ENCODE measurements at regions not wholly inside any gene's neighbourhood (a gene's known extent, or its start where the extent isn't known, plus 50 kb on each side); places are given as distances from the start of the nearest gene placed in this dataset.

GRCh38 chr3:187961366-187961765, 192.6 kb upstream of the LPP start:
- no peak for TF ChIP-seq CTCF (IDR thresholded peaks at IDR 0.05; ENCODE audit: insufficient read depth in 1 of 2, low read depth in 1 of 2, low read length in 1 of 2, severe bottlenecking in 1 of 2, unreplicated experiment in 1 of 2)
- Mint-ChIP-seq H3K36me3 (ENCODE audit: insufficient read depth, unreplicated experiment) (no peaks in the 10 kb centered on the region), H3K4me1 (ENCODE audit: low read depth, unreplicated experiment) (no peaks in the 10 kb centered on the region), H3K9me3 (ENCODE audit: unreplicated experiment) (no peaks in the 10 kb centered on the region), H3K4me3 (ENCODE audit: unreplicated experiment) (no peak overlapping the region), H3K27ac (ENCODE audit: unreplicated experiment) (no peak overlapping the region), H3K27me3 (ENCODE audit: insufficient read depth, unreplicated experiment) (no peaks in the 10 kb centered on the region)
- Histone ChIP-seq H3K9me3 (no peaks in the 10 kb centered on the region), H3K4me1 (peaks cover 8% of the 10 kb centered on the region), H3K36me3 (ENCODE audit: control insufficient read depth, insufficient read depth, low read length) (no peaks in the 10 kb centered on the region), H3K4me3 (ENCODE audit: low read depth, low read length) (no peak overlapping the region), H3K27me3 (replicated peaks; ENCODE audit: control insufficient read depth, insufficient read depth, low read length) (no peaks in the 10 kb centered on the region)
- BruUV-seq (replicated peaks) = no TSS peak
- ChIA-PET CTCF (no interaction called here), POLR2A (no interaction called here)
- no peak for DNase-seq
- intact Hi-C loops (cut with micrococcal nuclease; ENCODE audit: unreplicated experiment) = no loop called here

GRCh38 chr3:187963003-187963676, 190.8 kb upstream of the LPP start:
- no peak overlapping the region for H3K27ac Mint-ChIP-seq (ENCODE audit: unreplicated experiment)
- POLR2A ChIA-PET = no interaction called here

GRCh38 chr3:187963677-187964385, 190.1 kb upstream of the LPP start:
- intact Hi-C loops (cut with micrococcal nuclease; ENCODE audit: unreplicated experiment) = no loop called here

More at GRCh38 chr3:187963003-187963676, 190.8 kb upstream of the LPP start:
- H3K4me1 ChIP-seq = peaks cover 8% of the 10 kb centered on the region
- H3K4me3 ChIP-seq (ENCODE audit: low read depth, low read length) = no peak overlapping the region
- intact Hi-C loops (cut with micrococcal nuclease; ENCODE audit: unreplicated experiment) = no loop called here
- no peaks in the 10 kb centered on the region for H3K27me3 Mint-ChIP-seq (ENCODE audit: insufficient read depth, unreplicated experiment)
- TF ChIP-seq CTCF (IDR thresholded peaks at IDR 0.05; ENCODE audit: insufficient read depth in 1 of 2, low read depth in 1 of 2, low read length in 1 of 2, severe bottlenecking in 1 of 2, unreplicated experiment in 1 of 2) = no peak
- no peaks in the 10 kb centered on the region for H3K36me3 Mint-ChIP-seq (ENCODE audit: insufficient read depth, unreplicated experiment)
- H3K4me1 Mint-ChIP-seq (ENCODE audit: low read depth, unreplicated experiment) = no peaks in the 10 kb centered on the region
- no peaks in the 10 kb centered on the region for H3K36me3 ChIP-seq (ENCODE audit: control insufficient read depth, insufficient read depth, low read length)
- CTCF ChIA-PET = no interaction called here
- no peaks in the 10 kb centered on the region for H3K27me3 ChIP-seq (replicated peaks; ENCODE audit: control insufficient read depth, insufficient read depth, low read length)
- no peak overlapping the region for H3K4me3 Mint-ChIP-seq (ENCODE audit: unreplicated experiment)
- no peak for DNase-seq
- no peaks in the 10 kb centered on the region for H3K9me3 Mint-ChIP-seq (ENCODE audit: unreplicated experiment)
- BruUV-seq (replicated peaks) = no TSS peak
- no peaks in the 10 kb centered on the region for H3K9me3 ChIP-seq

More at GRCh38 chr3:187963677-187964385, 190.1 kb upstream of the LPP start:
- no peaks in the 10 kb centered on the region for H3K27me3 ChIP-seq (replicated peaks; ENCODE audit: control insufficient read depth, insufficient read depth, low read length)
- no peak for DNase-seq
- TF ChIP-seq CTCF (IDR thresholded peaks at IDR 0.05; ENCODE audit: insufficient read depth in 1 of 2, low read depth in 1 of 2, low read length in 1 of 2, severe bottlenecking in 1 of 2, unreplicated experiment in 1 of 2) = no peak
- peaks cover 8% of the 10 kb centered on the region for H3K4me1 ChIP-seq
- BruUV-seq (replicated peaks) = no TSS peak
- Mint-ChIP-seq H3K27ac (ENCODE audit: unreplicated experiment) (no peak overlapping the region), H3K4me1 (ENCODE audit: low read depth, unreplicated experiment) (no peaks in the 10 kb centered on the region), H3K36me3 (ENCODE audit: insufficient read depth, unreplicated experiment) (no peaks in the 10 kb centered on the region), H3K27me3 (ENCODE audit: insufficient read depth, unreplicated experiment) (no peaks in the 10 kb centered on the region), H3K4me3 (ENCODE audit: unreplicated experiment) (no peak overlapping the region), H3K9me3 (ENCODE audit: unreplicated experiment) (no peaks in the 10 kb centered on the region)
- ChIA-PET POLR2A (no interaction called here), CTCF (no interaction called here)
- H3K36me3 ChIP-seq (ENCODE audit: control insufficient read depth, insufficient read depth, low read length) = no peaks in the 10 kb centered on the region
- no peak overlapping the region for H3K4me3 ChIP-seq (ENCODE audit: low read depth, low read length)
- no peaks in the 10 kb centered on the region for H3K9me3 ChIP-seq

Data from Caco-2 (cell line).